Neural cell (in vitro differentiated cells): ENCODE measurements at regions not wholly inside any gene's neighbourhood (a gene's known extent, or its start where the extent isn't known, plus 50 kb on each side); places are given as distances from the start of the nearest gene placed in this dataset.

Source experiments
- EP300 ChIP-seq: fragments of 450-650 bp; conservative IDR thresholded peaks from 2 replicates; pipeline ENCODE4 v1.6.1; 2014; ENCODE audit warnings: antibody characterized with exemption, mild to moderate bottlenecking, moderate library complexity; ENCODE audit not compliant: poor library complexity, severe bottlenecking
- EZH2 ChIP-seq: fragments of 200-600, 300-800 bp; shearing (Covaris generic), sonication (generic); IDR thresholded peaks from 2 replicates; pipeline ENCODE4 v1.6.1; 2014; ENCODE audit warnings: antibody characterized with exemption, low read length, borderline replicate concordance, mild to moderate bottlenecking; ENCODE audit not compliant: insufficient read depth, poor library complexity, severe bottlenecking
- MXI1 ChIP-seq: fragments of 450-650 bp; conservative IDR thresholded peaks from 2 replicates; pipeline ENCODE4 v1.6.1; 2014; ENCODE audit warnings: antibody characterized with exemption, mild to moderate bottlenecking; ENCODE audit not compliant: poor library complexity, severe bottlenecking
- POLR2AphosphoS5 ChIP-seq: IDR thresholded peaks from 2 replicates; pipeline ENCODE4 v1.6.1; 2012
- RAD21 ChIP-seq: fragments of 450-650 bp; conservative IDR thresholded peaks from 2 replicates; pipeline ENCODE4 v1.6.1; 2014; ENCODE audit warnings: antibody characterized with exemption, mild to moderate bottlenecking, moderate library complexity
- SMC3 ChIP-seq: fragments of 450-650 bp; conservative IDR thresholded peaks from 2 replicates; pipeline ENCODE4 v1.6.1; 2014; ENCODE audit warnings: antibody characterized with exemption, mild to moderate bottlenecking, moderate library complexity; ENCODE audit not compliant: poor library complexity
- TAF1 ChIP-seq: IDR thresholded peaks from 2 replicates; pipeline ENCODE4 v1.6.1; 2012; ENCODE audit warnings: low read depth
- TF ChIP-seq, protein P1 (sequence below): fragments of 450-650 bp; IDR thresholded peaks from 2 replicates; pipeline ENCODE4 v1.5.1; 2014; ENCODE audit warnings: antibody characterized with exemption, mild to moderate bottlenecking, moderate library complexity; ENCODE audit not compliant: poor library complexity, severe bottlenecking
- TF ChIP-seq, protein P2 (sequence below): IDR thresholded peaks from 2 replicates; pipeline ENCODE4 v1.6.1; 2012; ENCODE audit warnings: borderline replicate concordance

DNA sequence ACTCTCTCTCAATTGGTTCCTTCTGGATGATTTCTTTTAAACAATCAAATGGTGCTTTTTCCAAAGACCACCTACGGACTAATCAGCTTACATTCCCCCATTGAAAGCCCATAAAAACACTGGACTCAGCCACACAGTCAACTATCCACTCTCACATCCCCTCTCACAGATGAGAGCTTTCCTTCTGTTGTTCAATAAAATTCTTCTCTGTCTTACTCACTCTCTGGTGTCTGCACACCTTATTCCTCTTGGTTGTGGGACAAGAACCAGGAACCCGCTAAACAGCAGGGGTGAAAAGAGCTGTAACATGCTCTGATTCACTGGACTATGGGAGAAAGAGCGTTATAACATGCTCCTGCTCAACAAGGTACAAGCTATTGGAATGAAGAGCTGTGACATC is 2896.2 kb downstream of the PCDH9 start:
- TF ChIP-seq, protein P1, sequence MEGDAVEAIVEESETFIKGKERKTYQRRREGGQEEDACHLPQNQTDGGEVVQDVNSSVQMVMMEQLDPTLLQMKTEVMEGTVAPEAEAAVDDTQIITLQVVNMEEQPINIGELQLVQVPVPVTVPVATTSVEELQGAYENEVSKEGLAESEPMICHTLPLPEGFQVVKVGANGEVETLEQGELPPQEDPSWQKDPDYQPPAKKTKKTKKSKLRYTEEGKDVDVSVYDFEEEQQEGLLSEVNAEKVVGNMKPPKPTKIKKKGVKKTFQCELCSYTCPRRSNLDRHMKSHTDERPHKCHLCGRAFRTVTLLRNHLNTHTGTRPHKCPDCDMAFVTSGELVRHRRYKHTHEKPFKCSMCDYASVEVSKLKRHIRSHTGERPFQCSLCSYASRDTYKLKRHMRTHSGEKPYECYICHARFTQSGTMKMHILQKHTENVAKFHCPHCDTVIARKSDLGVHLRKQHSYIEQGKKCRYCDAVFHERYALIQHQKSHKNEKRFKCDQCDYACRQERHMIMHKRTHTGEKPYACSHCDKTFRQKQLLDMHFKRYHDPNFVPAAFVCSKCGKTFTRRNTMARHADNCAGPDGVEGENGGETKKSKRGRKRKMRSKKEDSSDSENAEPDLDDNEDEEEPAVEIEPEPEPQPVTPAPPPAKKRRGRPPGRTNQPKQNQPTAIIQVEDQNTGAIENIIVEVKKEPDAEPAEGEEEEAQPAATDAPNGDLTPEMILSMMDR: no peak
- TF ChIP-seq, protein P2, sequence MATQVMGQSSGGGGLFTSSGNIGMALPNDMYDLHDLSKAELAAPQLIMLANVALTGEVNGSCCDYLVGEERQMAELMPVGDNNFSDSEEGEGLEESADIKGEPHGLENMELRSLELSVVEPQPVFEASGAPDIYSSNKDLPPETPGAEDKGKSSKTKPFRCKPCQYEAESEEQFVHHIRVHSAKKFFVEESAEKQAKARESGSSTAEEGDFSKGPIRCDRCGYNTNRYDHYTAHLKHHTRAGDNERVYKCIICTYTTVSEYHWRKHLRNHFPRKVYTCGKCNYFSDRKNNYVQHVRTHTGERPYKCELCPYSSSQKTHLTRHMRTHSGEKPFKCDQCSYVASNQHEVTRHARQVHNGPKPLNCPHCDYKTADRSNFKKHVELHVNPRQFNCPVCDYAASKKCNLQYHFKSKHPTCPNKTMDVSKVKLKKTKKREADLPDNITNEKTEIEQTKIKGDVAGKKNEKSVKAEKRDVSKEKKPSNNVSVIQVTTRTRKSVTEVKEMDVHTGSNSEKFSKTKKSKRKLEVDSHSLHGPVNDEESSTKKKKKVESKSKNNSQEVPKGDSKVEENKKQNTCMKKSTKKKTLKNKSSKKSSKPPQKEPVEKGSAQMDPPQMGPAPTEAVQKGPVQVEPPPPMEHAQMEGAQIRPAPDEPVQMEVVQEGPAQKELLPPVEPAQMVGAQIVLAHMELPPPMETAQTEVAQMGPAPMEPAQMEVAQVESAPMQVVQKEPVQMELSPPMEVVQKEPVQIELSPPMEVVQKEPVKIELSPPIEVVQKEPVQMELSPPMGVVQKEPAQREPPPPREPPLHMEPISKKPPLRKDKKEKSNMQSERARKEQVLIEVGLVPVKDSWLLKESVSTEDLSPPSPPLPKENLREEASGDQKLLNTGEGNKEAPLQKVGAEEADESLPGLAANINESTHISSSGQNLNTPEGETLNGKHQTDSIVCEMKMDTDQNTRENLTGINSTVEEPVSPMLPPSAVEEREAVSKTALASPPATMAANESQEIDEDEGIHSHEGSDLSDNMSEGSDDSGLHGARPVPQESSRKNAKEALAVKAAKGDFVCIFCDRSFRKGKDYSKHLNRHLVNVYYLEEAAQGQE: no peak
- no peak for TF ChIP-seq EP300
- TF ChIP-seq SMC3: no peak
- no peak for TF ChIP-seq EZH2
- TF ChIP-seq POLR2AphosphoS5: no peak
- no peak for TF ChIP-seq RAD21
- no peak for TF ChIP-seq TAF1
- no peak for TF ChIP-seq MXI1
